ENCODE measurements at regions not wholly inside any gene's neighbourhood (a gene's known extent, or its start where the extent isn't known, plus 50 kb on each side); places are given as distances from the start of the nearest gene placed in this dataset.
A peak's percentile ranks its signal among the peaks of the same experiment; 100 is the strongest.

GRCh38 chr4:144350706-144351105, 210.2 kb upstream of the GYPA start:
- no peak for TF ChIP-seq CTCF (IDR thresholded peaks at IDR 0.05; ENCODE audit: low read depth, low read length)
- H3K4me3 ChIP-seq (replicated peaks in 1 of 2; ENCODE audit: low read depth in 2 of 2, low read length in 2 of 2), result no peak overlapping the region
- DNase-seq (ENCODE audit: low read depth in 2 of 2), result peak; percentile 18 to 63

GRCh38 chr4:144351306-144351705, 210.8 kb upstream of the GYPA start:
- no peak overlapping the region for H3K4me3 ChIP-seq (replicated peaks in 1 of 2; ENCODE audit: low read depth in 2 of 2, low read length in 2 of 2)
- TF ChIP-seq CTCF (IDR thresholded peaks at IDR 0.05; ENCODE audit: low read depth, low read length), result no peak
- no peak for DNase-seq (ENCODE audit: low read depth in 2 of 2)

GRCh38 chr4:144353292-144353691, 212.8 kb upstream of the GYPA start:
- no peak overlapping the region for H3K4me3 ChIP-seq (replicated peaks in 1 of 2; ENCODE audit: low read depth in 2 of 2, low read length in 2 of 2)
- no peak for DNase-seq (ENCODE audit: low read depth in 2 of 2)
- TF ChIP-seq CTCF (IDR thresholded peaks at IDR 0.05; ENCODE audit: low read depth, low read length), result no peak

GRCh38 chr4:144355811-144356757, 215.6 kb upstream of the GYPA start:
- peak; percentile 51 for TF ChIP-seq CTCF (IDR thresholded peaks at IDR 0.05; ENCODE audit: low read depth, low read length)
- DNase-seq (ENCODE audit: low read depth in 2 of 2), result peak; percentile 87 to 94

GRCh38 chr4:144356941-144357381, 216.4 kb upstream of the GYPA start:
- no peak overlapping the region for H3K4me3 ChIP-seq (replicated peaks in 1 of 2; ENCODE audit: low read depth in 2 of 2, low read length in 2 of 2)
- DNase-seq (ENCODE audit: low read depth in 2 of 2), result peak in 1 of 2 donors; percentile 12
- no peak for TF ChIP-seq CTCF (IDR thresholded peaks at IDR 0.05; ENCODE audit: low read depth, low read length)

More at GRCh38 chr4:144355811-144356757, 215.6 kb upstream of the GYPA start:
- H3K4me3 ChIP-seq (replicated peaks in 1 of 2; ENCODE audit: low read depth in 2 of 2, low read length in 2 of 2), result no peak overlapping the region

GRCh38 chr4:144357975-144358374, 217.5 kb upstream of the GYPA start:
- TF ChIP-seq CTCF (IDR thresholded peaks at IDR 0.05; ENCODE audit: low read depth, low read length), result no peak
- no peak for DNase-seq (ENCODE audit: low read depth in 2 of 2)
- no peak overlapping the region for H3K4me3 ChIP-seq (replicated peaks in 1 of 2; ENCODE audit: low read depth in 2 of 2, low read length in 2 of 2)

Data from cardiac fibroblast (primary cell).